Daoy (cell line): ENCODE measurements at regions not wholly inside any gene's neighbourhood (a gene's known extent, or its start where the extent isn't known, plus 50 kb on each side); places are given as distances from the start of the nearest gene placed in this dataset.
"Not testable (repeated sequence)": the region's sequence is repeated elsewhere in the genome, so short reads cannot be mapped to it uniquely, and the experiment has no call there.

Experiments used
- DNase-seq: peaks from one replicate; pipeline ENCODE4 v3.0.0-alpha.2; 2015; ENCODE audit warnings: low read depth

DNA sequence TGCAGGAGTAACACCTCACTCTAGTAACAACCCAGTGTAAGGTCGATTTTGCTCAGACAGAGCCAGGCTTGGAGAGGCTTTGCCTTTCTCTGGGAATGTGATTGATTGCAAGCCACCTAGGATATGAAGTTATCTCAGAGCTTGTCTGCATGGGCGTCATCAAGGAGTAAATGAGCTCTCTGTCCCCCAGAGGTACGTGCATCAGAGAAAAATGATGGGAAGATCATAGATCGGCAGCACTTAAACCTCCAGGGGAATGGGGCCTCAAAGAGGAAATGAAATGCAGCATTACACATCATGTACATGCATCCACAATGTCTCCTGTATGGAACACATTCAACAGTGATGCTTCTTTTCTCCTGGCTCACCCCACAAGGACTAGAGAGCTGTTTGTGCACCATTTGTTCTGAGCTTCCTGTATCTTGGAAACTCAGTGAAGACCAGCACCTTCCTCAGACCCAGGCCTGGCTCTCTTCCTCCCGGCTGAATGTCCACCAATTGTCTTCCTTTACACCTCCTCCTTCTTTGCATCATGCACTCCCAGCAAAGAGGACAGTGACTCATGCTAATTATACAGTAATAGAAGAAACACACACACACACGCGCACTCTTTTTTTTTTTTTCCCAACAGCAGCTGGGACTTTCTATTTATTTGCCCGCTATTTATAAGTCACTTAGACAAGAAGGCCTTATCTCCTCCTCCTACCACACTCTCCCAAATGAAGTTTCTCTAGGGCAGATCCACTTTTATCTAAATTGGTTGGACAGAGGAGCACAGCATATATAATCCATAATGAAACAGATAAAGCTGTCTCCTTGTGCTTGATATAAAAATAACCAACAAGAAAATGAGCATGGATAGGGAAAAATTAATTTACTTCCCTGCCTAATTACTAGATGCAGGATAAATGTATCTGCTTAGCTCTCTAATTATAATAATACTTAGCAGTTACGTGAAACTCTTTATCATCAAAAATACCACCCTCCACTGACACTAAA, 990.7 kb downstream of the CCSER2 start:
- DNase-seq: no peak

DNA sequence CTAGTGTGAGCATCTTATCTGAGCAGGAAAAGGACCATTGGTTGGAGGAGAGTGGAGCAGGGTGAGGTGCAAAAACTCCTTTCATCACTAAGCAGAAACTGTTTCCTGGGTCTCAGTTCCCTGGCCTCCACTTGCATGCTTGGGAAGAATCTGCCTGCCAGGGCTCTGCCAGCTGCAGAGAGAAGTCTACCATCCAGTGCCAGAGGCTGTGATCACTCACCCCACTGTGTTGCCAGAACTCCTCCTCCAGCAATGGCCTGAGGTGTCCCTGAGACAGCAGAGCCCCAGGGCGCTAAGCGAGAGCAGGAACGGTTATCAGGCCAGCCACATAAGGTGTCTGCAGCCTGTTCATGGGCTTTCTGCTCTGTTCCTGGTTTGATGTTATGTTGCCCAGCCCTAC, 991.4 kb downstream of the CCSER2 start:
- no peak for DNase-seq

DNA sequence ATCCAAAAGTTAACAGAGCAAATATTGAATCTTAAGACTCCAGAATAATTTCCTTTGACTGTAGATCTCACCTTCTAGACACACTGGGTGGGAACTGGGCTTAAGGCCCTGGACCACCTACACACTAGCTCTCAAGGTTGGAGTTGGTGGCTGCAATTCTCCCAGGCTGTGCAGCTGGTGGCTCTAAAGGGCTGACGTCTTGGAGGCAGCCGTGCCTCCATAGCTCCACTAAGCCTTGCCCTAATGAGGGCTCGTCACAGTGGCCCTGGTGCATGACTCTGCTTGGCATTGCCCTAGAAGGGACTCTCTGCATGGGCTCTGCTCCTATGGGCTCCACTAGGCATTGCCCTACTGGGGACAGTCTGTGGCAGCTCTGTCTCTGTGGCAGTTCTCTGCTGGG, 1005.2 kb downstream of the CCSER2 start:
- DNase-seq: no peak

DNA sequence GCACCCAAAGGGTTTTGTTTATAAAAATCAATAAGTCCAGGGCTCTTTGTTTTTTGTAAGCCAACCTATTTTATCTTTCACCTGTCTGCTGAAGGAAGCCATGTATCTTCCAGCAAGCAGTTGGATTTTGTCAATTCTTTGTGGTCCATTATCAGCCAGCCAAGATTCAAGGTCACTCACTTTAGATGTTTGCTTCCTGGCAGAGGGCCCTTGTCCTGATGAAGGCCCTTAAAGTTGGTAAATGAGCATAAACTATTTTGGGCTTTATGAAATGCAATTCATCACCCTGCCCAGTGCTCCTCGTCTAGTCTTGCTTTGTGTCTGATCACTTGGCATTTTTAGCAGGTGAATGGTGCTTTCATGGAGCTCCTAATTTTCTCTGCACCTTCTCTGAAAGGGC, 1004.2 kb downstream of the GRID1 start:
- no peak for DNase-seq

DNA sequence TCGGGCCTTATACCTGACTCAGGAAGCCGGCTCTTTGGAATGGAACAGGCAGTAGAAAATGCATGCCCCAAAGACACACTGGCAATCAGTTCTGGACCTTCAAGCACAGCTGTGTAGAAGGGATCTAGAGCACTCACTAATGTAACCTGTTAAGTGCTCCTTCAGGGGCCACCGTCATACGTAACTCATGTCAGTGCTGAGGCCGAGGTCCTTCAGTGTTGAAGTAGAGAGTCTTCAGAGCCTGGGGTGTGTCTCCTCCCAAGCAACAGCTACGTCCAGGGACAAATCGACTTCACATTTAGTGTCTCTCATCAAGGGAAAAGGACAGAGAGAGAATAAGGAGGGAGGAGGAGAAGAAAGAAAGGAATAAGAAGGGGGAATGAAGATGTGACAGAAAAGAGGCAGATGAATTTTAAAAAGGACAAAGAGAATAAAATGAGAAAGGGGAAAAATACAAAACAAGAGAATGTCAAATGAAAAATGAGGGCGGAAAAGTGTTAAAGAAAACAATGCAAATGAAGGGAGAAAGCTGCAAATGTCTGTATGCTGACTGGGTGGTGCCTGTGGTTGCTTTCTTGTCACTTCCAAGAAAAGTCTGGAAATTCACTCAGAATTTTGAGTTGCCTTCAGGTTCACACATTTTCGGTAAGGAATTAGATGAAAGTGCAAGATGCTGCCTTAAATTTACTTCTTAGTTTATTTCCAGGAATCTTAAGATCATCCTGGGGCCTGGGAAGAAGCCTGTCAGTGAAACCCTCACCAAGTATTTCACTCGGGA, 989.4 kb downstream of the GRID1 start:
- no peak for DNase-seq

DNA sequence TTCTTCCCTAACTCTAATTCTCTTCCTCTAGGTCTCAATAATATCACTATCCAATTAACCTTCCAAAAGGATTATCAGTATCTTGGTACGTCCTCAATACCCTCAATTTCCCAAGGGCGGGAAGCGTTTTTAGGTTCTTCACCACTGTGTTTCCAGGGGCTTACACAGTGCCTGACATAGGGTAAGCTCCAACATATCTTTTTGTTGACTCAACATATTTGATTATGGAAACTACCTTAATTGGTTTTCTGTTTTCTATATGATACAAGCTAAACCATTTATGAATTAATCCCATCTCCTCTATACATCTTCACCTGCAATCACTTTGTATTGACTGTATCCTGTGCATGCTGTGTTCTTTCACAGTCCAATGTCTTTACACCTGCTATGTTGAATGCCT, 987.3 kb downstream of the GRID1 start:
- DNase-seq: no peak

DNA sequence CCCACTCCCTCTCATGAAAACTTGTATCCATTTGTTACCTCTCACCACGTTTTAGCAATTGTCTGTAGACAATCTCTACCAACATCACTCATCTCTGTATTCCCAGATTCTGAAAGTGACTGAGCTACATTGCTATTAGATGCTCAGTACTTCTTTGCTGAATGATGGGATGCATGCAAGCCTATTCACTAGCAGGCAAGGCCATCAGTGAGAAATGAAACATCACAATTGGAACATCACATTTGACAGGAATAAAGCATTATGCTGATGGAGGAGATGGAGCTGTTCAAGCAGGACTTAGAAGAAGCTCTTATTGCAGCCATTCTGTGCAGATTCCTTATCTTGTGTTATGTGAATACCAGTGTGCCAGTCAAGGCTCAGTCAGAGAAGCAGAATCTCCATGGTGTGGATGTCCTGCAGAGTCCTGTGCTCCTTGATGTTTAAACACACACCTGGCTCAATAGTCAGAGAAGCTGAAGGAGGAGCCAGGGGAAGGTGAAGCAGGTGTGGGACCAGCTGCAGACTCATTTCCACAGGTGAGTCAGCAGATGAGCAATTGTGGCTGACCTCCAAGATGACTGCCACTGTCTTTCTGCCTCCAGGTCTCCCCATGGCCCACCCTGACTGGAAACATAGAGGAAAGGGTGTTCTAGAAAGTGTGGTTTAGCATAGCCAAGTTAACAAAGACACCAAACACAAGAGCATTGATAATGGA, 965.5 kb downstream of the GRID1 start:
- DNase-seq: no peak

DNA sequence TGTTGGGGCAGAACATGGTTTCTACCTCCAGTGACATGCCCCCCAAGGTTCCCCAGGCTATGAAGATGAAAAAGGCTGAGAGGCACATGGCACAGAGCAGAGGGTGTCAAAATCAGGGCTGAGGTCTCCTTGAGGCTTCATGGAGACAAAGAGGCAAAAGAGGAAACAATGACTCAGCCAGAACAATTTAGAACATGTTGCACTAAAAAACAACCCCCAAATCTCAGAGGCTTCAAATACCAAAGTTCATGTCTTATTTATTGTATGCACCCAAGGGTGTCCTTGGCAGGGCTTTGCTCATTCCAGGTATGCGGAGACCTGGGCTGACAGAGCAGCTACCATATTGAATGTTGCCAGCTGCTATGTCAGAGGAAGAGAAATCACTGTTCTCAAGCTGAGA, 964.1 kb downstream of the GRID1 start:
- DNase-seq: no peak

DNA sequence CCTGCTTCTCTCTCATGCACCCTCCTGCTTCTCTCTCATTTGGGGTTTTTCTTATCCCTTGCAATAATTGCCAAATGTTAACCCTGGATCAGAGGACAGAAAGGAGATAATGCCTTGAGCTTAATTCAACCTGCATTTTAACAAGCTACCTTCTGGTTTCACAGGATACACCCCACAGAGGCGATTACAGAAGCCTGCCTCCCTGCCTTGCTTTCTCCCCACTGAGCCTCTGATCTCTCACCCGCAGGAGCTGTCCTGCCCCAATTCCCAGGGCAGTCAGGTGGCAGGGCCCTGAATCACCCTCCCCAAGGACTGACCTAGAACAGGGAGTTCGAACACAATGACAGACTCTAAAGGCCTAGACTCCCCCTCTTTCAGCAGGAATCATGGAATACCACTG, 959.5 kb downstream of the GRID1 start:
- no peak for DNase-seq

DNA sequence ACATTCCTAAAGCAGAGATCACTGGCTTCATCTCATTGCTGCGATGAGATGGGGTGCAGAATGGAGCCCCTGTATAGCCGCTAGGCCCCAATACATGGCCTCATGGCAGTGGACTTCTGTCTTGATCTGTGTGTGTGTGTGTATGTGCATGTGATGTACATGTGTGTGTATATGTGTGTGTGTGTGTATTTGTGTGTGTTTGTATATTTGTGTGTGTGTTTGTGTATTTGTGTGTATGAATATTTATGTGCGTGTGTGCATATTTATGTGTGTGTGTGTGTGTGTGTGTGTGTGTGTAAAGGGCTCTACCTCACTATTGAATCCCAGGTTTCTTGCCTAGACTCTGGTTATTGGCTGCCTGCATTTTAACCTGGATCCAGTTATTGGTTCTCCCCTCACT, 958.2 kb downstream of the GRID1 start:
- DNase-seq: no peak

DNA sequence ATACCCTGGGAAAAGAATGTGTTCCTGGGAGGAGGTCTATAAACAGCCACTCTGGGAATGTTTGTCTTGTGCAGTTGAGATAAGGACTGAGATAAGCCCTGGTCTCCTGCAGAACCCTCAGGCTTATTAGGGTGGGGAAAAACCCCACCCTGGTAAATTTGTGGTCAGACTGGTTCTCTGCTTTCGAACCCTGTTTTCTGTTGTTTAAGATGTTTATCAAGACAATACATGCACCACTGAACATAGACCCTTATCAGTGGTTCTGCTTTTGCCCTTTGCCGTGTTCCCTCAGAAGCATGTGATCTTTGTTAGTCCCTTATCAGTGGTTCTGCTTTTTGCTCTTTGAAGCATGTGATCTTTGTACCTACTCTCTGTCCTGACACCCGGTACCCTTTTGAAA, 956.0 kb downstream of the GRID1 start:
- DNase-seq: not testable (repeated sequence)

DNA sequence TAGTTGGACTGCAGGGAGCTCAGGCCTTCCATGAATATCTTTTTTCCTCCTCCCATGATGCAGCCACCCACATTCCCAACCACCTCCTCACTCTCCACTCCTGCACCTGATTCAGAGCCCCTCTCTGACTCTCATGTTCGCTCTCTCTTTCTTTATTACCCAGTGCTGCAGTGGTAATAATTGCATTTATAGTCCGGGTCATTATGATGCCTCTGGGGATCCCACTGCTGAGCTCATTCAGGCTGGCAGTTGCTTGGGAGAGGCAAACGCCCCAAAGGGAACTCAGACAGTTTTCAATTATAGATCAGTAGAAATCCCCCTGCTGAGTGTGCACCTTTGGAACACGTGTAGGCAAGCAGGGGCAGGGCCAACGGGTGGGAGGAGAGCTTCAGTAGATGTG, 953.0 kb downstream of the GRID1 start:
- no peak for DNase-seq

DNA sequence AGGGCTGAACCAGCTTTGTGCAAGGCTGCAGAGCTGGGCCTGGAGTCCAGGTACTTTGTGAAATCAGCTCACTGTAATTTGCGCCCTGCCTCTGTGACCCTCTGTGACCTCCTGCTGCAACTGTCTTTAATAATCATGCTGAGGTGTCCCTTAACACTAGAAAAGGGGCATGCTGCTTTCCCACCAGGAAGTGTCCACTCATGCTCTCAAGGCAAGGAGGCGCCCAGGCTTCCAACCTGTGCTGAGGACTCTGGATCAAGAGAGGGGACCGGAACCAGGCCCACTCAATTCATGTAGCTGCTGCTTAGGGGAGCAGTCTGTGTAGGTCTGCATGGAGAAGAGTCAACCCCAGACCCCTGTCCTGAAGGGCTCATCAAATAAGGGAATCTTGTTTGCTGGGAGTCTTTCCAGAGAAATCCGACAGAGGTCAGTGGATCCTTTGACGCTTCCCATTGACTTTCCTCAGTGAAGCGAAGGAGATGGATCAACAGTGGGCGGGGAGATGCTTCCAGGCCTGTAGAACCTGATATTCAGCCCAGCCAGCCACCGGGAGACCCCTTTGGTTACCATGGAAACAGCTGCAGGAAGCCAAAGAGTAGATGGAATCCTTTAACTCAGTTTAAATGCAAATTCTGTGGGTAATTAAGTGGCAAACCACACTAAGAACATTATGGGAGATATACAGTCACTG, 945.9 kb downstream of the GRID1 start:
- no peak for DNase-seq

DNA sequence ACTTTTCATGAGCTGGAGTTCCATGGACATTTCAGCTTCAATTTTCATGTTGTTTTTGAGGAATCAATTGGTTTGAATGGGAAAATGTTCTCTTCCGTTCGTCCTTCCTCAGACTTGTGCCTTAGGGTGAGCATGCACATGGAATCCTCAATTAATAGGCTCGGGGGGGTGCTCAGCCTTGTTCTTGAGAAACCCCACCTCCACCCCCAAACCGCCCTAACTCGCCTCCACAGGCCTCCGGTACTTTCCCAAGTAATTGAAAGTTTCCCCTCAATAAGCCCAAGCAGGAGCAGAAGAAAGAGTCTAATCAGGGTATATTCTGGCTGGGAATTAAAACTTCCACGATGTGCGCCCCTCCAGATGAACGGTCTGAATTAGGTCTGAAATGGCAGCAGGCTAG, 945.2 kb downstream of the GRID1 start:
- no peak for DNase-seq

DNA sequence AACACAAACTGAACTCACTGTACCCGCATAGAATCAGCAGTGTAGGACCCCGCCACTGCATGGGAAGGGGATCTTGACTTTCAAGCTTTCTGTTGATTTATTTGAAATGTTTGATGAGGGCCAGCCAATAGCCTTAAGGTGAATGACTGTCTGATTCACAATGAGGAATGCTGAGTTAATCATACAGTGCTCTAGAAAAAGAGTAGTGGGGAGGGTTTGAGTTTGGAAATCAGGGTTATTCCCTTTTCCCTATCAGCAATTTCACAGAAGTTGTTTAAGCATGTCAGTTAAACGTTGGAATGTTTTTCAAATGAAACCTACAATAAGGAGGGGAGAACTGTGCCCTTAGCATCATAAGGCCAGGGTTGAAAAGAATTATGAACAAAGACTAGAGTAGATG, 937.5 kb downstream of the GRID1 start:
- DNase-seq: no peak

DNA sequence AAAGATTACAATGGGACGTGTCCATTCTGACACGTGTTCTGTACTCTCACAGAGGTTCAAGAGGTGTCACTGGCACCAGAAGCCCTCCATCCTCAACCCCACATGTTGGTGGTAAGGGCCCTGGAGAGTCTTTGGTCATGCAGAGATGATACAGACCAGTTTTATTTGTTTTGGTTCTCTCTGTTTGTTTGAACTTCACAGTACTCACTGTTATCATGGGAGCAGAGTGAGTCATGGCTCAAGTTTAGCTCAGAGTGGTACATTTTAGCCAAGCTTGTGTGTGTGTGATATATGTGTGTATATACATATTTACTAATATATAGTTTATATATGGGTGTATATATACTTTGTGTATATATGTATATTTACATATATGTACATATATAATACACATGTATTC, 935.6 kb downstream of the GRID1 start:
- no peak for DNase-seq

DNA sequence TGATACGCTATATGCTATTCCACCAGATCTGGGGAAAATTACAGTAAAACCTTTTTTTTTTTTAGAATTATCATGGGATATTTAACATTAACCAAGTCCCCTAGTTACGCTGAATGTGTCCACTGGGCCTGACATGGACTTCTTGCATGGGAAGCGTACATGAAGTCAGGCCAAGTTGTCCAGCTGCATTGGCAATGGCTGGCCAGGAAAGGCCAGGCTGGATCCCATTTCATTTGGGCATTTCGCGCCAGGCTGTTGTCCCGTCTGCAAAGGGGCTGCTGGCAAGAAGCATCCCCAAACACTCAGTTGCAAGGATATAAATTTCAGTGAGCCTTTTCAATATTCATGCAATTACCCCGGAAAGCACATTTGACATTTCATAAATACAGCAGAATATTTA, 933.3 kb downstream of the GRID1 start:
- DNase-seq: no peak

DNA sequence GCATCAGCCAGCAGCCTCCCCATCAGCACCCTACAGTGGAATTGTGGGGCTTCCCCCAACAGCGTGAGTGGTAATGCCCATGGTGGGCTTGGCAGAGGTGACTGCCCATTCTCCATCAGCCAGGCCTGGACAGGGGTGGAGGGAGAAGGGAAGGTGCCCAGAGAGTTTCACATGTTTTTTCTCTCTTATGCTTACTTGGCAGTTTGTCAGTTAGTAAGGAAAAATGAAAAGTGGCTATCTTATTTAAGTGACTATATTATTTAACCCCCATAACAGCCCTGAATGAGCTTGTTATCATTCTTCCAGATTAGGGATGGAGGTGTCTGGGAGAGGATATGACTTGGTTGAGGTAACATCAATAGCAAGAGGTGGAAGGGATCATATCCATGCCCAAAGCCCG, 921.7 kb downstream of the GRID1 start:
- DNase-seq: no peak

DNA sequence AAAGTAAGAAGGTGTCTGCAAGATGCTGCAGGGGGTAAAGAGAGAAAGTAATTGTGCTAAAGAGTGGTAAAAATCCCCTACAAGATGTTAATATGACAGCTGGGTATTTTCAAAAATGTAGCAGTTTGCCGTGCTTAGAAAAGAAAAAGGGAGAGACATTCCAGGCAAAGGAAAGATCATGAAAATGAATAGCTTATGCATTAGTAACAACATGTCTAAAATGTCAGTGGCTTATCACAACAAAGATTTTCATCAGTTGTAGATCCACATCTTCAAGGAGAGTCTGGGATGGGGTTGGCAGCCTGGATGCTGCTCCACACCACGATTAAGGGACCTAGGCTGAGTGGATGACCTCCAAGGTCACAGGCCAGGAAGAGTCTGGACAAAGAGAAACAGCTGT, 920.9 kb downstream of the GRID1 start:
- no peak for DNase-seq

DNA sequence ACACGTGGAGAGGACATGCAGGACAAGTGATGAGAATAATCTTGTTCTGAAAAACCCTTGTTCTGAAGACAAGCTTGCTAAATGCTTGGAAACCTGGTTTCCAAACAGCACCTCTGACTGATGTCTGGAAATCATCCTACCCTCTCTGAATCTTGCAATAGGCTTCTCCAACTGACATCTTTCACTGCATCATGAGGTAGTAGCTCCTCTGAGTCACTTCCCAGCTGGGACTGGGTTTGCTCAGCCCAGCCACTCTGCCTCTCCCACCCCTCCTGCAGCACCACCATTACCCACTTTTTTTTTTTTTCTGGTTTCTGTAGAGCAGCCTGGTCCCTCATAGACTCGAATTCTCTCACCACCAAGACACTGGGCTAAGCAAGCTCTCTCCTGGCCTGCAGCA, 919.8 kb downstream of the GRID1 start:
- no peak for DNase-seq

DNA sequence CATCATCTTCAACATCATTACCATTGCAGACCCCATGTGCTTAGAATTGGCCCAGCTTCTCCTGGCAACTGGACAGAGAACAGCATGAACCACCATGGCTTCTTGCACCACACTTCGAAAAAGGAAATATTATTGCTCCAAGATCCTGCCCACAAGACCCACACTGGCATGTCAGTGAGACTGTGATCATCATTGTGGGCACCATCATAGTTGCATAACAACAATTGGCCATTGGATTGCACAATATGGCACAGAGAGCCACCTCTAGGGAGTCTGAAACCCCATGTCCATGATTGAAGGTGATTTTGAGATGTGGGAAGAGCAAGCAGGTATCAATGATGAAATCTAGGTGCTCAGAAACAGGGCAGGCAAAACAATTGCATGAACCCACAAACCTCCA, 918.9 kb downstream of the GRID1 start:
- no peak for DNase-seq

DNA sequence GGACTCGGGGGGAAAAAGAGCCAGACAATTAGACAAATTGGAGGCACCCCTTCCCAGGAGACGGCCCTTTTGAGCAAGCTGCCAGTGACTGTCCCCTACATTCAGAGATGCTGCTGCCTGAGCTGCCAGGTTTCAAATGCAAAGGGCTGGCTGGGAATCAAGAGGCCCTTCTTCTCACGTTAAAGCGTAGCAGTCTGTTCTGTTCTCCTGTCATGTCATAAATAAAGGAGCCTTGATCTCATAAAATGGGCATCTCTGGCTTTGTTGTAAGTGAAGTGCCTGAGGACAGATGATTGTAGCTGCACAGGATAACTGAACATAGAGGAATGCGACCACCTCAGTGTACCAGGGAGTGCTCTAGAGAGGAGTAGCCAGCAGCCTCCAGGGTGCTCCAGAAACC, 917.9 kb downstream of the GRID1 start:
- DNase-seq: no peak
